Nucleus accumbens (tissue), 56 donors: ENCODE measurements at regions not wholly inside any gene's neighbourhood (a gene's known extent, or its start where the extent isn't known, plus 50 kb on each side); places are given as distances from the start of the nearest gene placed in this dataset.
A peak's percentile ranks its signal among the peaks of the same experiment; 100 is the strongest.

Experiments
- DNase-seq, 56 donors: peaks; one replicate each; lab custom pipeline; 2025; lab: John Stamatoyannopoulos, UW

DNA sequence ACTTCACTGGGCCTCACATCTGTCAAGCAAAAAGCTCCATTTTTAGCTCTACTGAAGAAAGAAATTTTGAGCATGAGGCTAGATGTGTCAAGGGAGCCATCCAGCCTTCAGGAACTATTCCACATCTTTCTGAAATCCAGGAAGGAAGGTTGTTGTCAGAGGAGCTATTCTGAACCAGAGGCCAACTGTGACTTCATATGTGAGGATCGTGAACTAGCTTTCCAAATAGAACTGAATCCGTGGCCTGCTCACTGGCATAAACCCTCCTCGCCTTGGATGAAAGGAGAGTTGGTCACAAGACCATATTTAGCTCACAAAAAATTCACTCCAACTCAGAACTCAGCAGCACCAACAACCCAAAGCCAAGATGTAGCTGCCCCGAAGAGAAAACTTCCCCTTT, 195.8 kb downstream of the FOXO1 start:
- no peak for DNase-seq

DNA sequence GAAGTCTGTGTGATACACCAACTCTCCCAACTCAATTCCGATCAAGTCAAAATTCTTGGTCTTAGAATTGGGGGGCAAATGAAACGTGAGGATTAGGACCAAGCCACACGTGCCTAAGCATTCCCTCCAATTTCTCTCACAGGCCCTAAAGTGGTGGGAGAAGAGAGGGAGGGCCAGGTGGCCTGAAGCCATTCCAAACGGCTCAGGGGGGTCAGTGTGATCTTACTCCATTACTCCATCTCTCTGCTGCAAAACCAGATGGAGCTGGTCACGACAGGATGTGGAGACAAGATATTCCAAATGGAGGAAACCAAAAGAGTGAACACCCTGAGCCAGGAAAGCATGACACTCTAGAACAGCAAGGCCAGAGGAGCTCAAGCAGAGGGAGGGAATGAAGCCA, 195.4 kb downstream of the FOXO1 start:
- no peak for DNase-seq

- no peak for DNase-seq
Measured at GRCh38 chr13:40471911-40472310, 194.5 kb downstream of the FOXO1 start.

DNA sequence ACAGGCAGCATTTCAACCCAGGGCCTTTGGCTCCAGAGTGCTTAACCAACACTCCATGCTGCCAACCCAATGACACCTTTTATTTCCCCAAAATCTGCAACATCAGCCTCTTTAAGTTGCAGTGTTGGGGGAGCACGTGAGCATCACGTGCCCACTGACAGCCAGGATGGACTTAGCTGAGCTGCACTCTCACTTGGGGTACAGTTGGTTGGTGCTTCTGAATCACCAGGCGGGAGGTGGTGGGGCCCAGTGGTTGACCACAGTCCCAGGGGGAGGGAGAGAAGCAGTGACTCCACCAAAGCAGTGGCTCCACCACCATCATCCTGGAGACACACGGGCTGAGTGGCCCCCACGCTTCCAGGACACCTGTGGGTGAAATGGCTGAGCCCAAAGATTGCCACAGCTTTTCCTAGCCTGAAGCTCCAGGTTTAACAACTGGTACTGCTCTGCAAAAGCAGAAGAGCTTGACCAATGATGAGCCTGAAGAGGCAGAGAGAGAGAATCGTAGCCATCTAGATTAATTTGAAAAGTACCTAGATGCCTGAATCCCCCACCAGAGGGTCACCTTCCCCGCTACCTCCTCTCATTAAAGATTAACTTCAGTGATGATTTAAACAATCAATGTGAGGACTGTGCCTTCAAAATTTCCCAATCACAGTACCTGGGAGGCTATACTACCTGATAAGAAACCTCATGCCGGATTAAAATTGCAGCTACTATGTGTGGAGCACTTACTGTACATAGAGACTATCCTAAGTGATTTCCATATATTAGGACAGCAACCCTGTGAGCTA, 193.8 kb downstream of the FOXO1 start:
- DNase-seq, result no peak

DNA sequence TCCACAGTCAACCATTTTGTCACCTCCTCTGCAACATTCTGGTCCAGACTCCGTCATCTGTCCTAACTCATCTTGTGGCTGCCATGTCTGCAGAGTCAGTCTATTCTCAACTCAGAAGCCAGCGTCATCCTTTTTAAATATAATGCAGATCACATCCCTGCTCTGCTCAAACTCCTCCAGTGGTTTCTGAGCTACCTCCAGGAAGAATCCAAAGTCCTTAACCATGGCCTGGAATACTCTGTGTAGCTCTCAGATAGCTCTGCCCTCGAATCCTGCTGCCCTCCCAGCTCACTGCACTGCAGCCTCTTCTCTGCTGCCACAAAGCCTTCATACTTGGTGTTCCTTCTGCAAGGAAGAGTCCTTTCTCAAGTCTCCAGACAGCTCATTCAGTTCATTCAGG, 190.8 kb downstream of the FOXO1 start:
- no peak for DNase-seq

DNA sequence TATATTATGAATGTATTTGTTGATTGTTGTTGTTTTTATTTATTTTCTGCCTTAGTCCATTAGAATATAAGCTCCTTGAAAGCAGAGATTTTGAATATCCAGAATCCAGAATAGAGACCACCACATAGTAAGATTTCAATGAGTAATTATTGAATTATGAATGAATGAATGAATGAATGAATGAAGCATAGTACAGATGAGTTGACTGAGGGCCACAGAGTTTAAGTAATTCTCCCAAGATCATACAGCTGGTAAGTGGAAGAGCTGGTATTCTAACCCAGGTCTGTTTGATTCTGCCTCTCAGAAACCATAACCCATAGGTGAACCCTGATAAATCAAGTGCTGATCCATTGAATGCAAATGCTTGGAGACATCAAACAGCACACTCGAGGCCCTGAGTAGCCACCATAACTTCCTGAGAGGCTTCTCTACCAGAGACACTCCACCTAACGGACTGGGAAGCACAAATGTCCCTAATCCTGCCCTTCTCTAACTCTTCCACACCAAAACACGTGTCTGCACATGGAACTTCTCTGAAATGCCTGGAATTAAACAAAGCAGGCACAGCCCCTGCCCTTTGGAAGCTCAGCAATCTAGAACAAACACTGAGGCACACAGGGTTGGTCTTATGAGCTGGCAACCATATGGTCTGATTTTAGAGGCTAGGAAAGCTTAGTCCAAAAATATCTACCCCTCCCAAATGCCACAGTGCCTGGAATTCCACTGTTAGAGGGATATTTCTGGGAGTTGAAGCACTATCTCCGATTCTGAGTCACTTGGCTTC, 190.1 kb downstream of the FOXO1 start:
- DNase-seq, result no peak

DNA sequence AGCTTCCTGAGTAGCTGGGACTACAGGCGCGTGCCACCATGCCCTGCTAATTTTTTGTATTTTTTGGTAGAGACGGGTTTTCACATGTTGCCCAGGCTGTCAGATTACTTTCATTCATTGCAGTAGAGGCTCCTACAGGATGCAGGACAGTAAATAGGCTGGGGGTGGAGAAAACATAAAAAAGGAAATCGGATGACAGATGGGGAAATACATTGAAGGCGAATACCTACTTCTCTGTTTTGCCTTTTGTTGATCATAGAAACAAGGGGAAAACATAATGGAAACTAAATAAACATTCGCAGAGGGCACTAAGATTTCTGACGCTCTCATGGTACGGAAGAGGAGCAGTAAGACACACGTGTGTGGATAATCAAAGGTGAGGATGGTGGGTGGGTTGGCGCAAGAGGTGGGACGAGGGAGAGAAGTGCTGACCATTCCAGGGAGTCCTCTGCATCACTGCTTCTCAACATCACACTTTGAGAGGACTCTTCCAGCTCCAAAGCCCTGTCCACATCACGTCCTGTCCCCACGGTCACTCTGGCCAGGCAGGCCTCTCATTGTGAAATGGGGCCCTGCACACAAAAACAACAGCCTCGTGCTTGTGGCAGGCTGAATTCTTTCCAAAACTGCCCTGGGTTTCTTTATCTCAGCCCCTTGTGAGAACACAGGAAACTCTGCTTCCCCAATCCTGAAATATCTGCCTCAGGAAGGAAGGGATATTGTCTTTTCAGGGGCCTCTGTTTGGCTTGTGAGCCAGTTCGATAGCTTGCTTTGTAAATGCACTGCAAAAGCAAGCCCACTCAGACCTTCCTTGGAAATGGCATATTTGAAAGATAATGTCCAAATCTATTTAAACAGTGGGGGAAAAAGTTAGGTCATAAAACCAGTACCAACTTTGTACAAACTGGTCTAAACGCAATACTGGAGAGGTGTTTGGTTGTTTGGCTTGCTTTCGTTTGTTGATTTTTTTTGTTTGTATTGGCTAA, 188.5 kb downstream of the FOXO1 start:
- peak in 8 of 56 donors; percentile 7 to 27 (median 14) for DNase-seq

DNA sequence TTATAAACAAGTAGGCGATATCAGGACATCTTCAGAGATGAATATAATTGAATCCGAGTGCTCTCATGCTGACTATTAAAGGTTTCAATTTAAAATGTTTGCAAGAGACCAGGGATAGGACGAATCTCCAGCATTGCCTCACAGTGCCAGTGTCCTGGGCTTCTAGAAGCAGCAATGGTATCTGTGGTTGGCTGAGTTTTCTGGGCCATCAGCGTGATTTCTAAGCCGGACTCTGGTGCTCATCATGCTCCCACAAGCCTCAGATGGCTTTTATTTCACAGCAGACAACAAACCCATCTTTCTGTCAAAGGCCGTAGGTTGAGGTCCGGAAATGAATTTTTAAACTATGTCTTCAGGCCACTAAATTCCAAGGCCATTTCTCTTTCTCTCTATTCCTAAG, 187.7 kb downstream of the FOXO1 start:
- peak in 1 of 56 donors; percentile 42 for DNase-seq

DNA sequence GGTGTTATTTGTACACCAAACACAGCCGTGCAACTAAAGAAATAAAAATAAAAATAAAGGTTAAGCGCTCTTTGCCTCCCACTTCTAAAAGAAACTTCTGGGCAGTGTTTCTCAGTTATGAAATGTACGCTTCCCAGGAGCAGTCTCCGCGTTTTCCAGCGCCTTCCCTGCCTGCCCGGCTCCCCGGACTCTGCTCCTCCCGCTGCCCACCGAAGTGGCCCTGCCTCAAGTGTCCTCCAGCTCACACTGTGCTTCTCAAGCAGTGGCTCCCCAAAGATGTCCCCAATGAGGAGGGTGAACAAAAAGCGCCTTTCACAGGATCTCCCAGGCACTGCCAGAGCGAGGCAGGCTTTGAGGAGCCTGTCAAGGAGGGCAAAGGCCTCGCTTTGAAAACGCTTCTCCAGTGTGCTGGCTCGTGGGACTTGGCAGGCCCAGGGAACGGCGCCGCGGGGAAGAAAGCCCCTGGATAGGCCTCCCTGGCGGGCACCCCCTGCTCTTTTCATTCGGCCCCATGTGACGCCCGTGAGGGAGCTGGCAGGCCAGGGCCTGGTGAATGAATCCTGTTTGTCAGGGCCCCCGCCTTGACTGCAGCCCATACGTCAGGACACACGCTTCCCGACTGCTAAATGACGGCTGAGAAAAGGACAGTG, 187.1 kb downstream of the FOXO1 start:
- peak in 55 of 56 donors; percentile 8 to 93 (median 75) for DNase-seq

DNA sequence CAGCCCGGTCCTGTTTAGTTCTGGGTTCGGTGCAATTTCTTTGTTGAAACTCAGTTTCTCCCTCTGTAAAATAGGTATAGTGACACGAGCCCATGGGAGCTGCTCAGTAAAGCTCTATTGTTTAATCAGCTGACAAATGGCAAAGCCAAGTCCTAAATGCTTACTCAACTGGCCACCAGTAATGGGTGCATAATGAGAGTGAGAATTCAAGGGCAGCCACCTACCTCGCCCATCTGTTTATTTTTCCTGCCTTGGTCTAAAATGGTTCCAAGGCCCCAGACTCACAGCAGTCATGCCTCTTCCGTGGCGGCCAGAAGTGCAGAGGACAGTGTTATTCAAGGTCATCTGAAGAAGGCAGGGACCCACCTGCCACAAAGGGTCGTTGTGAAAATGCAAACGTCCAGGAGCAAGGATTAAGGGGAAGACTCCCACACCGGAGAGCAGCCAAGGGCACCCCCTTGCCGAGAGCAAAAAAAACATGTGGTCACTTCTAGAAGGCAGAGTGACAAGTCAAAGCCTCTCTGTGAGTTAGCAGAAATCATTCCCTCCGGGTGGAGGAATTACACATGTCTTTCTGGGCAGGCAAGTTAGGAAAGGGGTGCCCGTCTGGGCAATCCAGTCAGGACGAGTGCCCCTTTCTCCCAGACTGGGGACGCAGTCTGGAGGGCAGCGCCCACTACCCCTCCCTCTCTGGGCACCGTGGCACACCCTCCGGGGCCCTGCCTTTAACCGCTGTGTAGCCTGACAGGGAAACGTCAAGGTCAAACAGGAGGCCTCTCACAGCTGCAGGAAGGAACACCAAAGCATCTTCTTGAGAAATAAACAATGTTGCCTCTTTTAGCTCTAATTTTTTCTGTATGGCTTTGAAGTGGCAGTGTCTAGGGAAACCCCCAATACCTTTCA, 186.2 kb downstream of the FOXO1 start:
- peak in 2 of 56 donors; percentile 3 to 34 for DNase-seq

DNA sequence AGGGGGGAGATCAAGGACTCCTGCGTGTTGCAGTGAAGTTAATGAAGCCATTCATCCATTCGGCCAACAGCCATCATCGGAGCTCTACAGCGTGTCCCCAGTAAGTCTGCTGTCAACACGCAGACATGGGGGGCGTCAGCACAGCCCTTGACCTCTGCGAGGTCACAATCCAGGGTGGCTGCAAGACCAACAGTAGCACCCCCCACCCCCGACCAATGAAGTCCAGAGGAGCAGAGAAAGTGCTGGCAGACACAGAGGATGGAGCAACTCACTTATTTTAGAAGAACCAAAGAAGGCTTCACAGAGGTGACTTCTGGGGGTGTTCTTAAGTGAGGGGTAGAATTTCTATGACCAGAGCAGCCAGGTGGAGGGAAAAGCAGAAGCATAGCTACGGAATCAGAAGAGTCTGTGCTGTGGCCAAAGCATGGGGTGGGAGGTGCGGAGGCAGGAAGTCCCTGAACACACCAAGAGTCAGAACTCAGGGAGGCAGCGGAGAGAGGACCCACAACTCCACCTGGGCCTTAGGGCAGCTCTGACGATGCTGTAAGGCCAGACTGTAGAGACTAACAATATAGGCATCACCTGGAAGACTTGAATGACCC, 185.4 kb downstream of the FOXO1 start:
- DNase-seq, result no peak

DNA sequence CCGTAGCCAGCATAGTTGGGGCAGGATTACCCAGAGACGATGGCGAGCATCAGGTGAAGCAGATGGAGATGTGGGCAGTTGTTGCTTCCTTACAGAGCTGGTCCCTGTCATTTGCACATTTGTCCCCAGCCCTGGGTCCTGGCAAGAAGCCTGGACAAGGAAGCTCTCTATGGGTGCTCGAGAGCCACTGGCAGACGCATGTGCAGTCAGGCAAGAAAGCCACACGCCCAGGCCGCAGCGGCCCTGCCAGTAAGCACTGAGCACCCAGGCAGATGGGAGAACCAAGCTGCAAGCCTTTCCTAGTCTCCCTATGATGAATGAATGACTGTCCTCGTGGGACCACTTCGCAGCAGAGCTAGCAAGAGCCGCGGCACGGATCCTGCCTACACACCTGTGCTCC, 182.8 kb downstream of the FOXO1 start:
- peak in 2 of 56 donors; percentile 6 to 28 for DNase-seq

GRCh38 chr13:40484101-40484800, 182.2 kb downstream of the FOXO1 start:
- no peak for DNase-seq

GRCh38 chr13:40484974-40485373, 181.5 kb downstream of the FOXO1 start:
- DNase-seq, result no peak

DNA sequence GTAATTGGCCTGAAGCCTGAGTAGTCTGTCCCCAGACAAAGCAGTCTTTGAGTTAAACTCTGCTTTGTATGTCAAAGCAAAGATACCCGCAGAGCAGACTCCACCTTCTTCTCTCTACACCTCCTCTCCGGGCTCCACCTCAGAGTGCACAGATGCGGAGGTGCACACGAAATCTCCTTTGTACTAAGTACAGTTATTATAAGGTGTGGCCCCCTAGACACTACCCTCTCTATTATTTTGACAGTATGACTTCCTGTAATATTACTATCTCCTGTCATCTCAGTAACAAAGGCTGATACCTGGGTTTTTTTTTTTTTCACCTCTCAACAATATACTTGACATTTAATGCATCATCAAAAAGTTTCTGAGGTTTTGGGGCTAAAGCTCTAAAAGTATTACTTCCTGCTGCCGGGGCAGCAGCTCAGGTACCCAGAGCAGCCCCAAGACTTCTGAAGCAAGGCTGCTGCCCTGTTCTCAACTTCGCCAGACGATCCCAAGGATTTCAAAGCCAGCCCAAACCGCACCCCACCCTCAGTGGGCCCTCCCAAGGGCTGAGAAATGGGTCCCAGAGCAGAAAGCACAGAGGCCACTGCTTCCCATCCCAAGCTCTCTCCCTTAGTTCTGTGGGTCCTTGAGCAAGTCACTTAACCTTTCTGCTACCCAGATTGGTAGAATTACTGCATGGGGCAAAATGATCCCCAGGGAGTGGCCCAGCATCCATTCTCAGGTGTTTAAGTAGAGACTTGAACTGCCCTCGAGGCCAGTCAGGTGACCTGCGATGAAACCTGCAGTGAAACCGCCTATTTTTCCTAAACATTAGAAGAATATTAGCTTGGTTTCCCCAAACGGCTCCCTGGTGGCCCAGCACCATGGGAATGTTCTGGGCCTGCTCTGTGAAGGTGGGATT, 180.6 kb downstream of the FOXO1 start:
- no peak for DNase-seq

DNA sequence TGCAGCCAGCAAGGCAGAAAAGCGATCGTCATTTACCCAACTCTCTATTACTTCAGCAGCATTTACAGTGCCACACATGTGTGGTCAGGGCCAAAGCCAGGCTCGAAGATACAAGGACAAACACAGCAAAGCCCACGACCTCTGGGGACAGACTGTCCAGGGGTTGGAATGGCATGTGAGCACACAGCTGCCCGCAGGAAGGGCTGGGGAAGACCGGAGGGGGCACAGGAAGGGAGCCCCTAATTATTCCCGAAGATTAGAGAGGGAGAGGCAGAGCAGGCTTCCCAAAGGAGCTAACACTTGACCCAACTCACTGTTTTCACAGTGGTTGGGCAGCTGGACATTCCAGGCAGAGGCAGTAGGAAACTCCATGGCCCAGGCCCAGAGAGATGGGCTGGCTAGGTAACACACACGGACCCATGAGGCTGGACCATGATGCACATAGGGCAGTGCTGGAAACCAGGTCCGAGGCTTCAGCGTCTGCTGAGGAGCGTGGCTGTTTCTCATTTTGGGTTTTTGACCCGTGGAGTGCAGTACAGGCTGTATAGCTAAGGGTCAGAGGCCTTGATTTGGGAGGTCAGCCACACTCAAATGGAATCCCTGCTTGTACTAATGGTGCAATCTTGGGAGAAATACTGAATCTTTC, 179.8 kb downstream of the FOXO1 start:
- no peak for DNase-seq
